KOPT-K1 (cell line): ENCODE measurements at regions not wholly inside any gene's neighbourhood (a gene's known extent, or its start where the extent isn't known, plus 50 kb on each side); places are given as distances from the start of the nearest gene placed in this dataset.
"Not testable (repeated sequence)": the region's sequence is repeated elsewhere in the genome, so short reads cannot be mapped to it uniquely, and the experiment has no call there.

Experiments
- H3K27ac ChIP-seq: fragments of 200-600 bp; sonication (generic); 2 replicates; pipeline ENCODE4 v1.5.1; 2016; ENCODE audit warnings: antibody characterized with exemption, mild to moderate bottlenecking, low read depth, low read length; ENCODE audit not compliant: poor library complexity, severe bottlenecking
- H3K36me3 ChIP-seq: fragments of 200-600 bp; sonication (generic); 2 replicates; pipeline ENCODE4 v1.5.1; 2017; ENCODE audit warnings: antibody characterized with exemption, mild to moderate bottlenecking, low read length, moderate library complexity; ENCODE audit not compliant: insufficient read depth
- H3K9me3 ChIP-seq: fragments of 200-600 bp; sonication (generic); 2 replicates; pipeline ENCODE4 v1.5.1; 2017; ENCODE audit warnings: antibody characterized with exemption, low read length, mild to moderate bottlenecking; ENCODE audit not compliant: insufficient read depth, poor library complexity, severe bottlenecking

DNA sequence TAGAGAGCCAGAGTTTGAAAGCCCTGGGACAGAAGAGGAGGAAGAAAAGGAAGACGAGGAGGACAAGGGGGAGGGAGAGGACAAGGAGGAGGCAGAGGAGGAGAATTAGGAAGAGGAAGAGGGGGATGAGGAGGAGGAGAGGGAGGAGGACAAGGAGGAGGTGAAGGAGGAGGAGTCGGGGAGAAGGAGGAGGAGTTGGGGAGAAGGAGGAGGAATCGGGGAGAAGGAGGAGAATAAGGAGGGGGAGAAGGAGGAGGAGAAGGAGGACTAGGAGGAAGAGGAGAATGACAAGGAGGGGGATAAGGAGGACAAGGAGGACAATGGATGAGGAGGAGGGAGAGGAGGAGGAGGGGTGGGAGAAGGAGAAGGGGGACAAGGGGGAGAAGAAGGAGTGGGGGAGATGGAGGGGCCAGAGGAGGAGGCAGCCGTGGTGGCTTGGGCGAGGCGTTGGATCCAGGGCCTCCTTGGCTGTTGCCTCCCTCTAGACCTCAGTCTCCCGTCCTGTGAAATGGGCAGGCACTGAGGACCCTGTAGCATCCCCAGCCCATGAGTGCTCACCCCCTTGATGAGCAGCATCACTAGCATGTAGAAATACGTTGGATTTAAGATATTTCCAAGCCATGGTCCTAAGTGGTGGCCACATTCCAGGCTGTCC is 179.6 kb downstream of the LMLN start:
- not testable (repeated sequence) for H3K27ac ChIP-seq, H3K9me3 ChIP-seq, H3K36me3 ChIP-seq

DNA sequence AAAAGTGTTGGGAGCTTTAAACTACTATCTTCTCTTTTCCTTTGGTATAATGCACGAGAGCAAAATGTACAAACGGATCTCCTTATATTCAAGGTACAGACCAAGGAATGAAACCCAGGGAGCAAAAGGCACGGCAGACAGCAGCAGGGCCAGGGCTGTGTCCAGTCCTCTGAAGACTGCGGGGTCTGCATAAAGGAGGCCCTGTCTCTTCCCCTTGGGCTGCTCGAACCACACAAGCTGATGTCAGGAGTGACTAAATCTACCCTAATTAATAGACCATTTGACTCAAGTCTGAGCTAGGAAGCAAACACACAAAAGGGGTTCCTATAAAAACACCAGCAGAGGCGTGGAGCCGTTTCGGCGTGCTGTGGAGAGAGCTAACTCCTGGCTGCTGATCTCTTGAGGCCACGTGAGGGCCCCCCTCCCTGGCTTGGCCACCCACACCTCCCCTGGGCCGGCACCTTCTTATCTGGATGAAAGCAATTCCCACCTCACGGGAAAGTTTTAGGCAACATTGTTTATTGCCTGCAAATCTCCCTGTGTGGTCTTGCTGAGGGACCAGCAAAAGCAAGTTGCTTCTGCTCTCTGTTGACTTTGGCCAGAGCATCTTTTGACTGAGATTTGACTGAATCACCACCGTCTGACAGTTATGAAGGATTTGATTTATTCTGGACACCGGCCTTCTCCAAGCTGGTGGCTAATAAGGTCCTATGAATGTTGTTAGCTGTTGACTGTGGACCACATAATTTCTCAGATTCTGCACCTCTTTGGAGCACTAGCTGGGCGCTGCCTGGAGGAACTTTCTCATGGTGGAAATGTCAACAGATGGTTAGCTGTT is 183.5 kb downstream of the LMLN start:
- H3K27ac ChIP-seq, H3K9me3 ChIP-seq, H3K36me3 ChIP-seq: not testable (repeated sequence)

DNA sequence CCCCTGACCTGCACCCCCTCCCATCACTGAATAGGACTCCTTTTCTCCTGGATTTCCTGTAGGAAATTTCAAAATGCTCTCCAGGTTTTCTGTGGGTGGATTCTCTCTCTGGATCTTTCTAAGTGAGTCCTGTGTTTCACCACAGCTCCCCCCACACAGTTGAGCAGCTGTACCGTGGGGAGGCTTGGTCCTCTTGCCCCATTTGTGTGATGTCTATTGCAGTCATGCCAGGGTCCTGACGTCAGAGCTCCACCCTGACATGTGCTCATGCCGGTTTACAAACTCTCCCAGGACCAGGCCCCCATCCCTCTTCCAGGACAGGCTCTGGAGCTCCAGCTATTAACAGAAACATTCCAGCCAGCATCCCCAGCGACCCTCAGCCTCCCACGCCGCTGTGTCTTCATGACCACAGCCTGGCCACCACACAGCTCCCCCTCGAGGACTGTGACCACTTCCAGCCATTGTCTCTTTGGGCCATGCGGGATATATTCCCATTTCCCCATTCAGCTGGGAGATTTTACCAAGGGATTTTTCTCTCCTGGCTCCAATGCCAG is 185.3 kb downstream of the LMLN start:
- H3K27ac ChIP-seq, H3K9me3 ChIP-seq, H3K36me3 ChIP-seq: not testable (repeated sequence)

DNA sequence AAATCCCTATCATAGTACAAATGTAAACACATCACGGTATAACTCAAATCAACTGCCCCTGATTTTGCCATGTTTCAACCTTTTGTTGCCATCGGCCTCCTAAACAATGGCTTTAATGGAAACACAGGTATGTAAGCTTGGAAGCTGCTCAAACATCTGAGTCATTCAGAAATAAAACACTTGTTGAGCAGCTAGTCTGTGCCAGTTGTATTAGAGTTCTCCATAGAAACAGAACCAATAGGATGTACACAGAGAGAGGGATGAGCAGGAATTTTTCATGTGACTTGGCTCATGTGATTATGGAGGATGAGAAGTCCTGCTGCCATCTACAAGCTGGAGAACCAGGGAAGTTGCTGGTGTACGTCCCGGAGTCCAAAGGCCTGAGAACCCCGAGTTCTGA is 186.1 kb downstream of the LMLN start:
- H3K27ac ChIP-seq, H3K36me3 ChIP-seq, H3K9me3 ChIP-seq: not testable (repeated sequence)

DNA sequence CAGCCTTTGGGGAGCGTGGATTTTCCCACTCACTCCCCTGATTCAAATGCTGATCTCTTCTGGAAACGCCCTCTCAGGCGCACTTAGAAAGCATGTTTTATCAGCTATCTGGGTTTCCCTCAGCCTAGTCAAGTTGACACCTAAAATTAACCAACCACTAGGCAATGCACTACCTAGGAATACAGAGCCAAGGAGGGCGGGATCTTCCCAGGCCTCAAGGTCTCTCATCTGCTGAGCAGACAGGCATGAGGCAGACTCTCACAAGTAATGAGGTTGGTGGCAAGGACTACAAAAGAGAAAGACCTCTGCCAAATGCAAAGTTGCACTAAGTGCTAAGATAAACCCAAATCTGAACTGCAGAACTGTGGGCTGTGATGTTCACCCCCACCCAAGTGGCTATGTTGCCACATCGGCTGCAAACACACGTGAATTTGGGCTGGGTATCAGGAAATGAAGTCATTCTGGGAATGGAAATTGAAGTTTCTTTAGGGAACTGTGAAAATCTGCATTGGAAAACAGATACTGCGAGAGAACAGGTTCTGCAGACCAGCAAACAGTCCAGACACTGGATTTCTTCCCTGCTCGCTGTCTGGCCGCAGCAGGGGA is 186.6 kb downstream of the LMLN start:
- not testable (repeated sequence) for H3K9me3 ChIP-seq, H3K36me3 ChIP-seq, H3K27ac ChIP-seq

DNA sequence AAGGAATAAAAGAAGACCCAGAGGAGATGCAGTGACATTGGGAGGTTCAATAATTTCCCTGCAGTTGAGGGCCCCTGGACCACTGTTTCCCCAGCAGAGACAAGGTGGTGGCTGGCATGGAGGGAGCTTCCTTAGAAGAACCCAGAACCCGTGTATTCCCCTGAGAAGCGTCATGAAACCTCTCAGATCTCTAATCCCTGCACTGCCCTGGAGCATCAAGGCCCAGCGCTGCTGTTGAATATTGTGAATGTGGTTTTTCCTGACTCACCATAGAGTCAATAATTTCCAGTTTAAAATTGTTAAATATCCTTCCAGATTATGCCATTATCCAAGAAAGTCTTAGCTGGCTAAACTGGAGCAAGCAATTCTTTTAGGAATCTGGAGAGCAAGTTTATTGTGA is 187.2 kb downstream of the LMLN start:
- H3K36me3 ChIP-seq, H3K27ac ChIP-seq, H3K9me3 ChIP-seq: not testable (repeated sequence)

DNA sequence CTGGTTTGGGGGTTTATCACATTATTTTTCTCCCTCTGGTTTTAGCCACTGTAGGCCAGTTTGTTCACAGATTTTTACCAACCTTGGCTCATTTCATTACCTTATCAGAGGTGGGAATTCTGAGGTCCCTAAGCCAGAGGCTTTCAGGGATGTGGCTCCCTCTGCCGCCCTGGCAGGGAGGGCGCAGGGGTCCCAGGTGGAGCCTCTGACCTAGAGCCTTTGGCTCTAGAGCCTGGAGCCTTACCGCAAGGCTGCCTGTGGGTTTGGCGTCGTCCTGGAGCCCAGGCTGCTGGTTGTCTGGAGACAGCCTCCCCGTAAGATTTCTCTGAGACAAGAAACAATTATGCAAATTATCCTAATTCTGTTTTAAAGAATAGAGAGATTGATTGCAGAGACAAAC is 188.0 kb downstream of the LMLN start:
- not testable (repeated sequence) for H3K9me3 ChIP-seq, H3K27ac ChIP-seq, H3K36me3 ChIP-seq

DNA sequence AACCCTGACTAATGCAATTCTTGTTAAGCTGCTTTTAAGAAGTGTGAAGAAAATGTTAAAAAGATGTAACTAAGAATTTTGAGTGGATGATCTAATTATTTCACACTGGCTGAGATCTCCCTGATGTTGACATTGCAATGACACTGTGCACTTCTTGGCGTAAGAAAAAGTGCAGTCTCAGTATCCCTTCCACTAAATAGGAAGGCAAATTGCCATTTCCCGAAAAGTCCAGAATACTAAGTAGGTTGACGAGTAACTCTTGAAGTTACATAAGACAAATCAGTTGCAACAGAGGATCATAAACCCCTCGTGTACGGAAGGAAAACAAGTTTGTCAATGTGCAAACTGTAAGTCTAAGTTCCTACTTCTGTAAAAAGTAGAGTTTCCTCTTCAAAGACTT is 189.9 kb downstream of the LMLN start:
- not testable (repeated sequence) for H3K27ac ChIP-seq

DNA sequence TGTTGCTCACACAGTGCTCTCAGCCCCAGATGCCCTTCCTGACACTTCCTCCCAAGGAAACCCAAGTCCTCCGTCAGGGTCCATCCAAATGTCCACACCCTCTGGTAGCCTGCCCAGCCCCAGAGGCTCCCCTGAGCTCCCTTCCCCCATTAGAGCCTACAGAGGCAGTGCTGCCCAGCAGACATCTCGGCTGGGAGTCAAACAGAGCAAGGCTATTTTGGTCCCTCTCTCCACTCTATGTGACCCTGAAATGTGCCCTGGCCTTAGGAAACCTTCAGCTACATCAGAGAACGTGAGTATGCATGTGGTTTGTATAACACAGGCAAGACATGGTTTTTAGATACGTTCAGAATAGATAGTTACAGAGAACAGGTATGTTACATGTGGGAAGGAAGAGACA is 191.8 kb downstream of the LMLN start:
- not testable (repeated sequence) for H3K27ac ChIP-seq, H3K36me3 ChIP-seq, H3K9me3 ChIP-seq

More for the DNA sequence above, 189.9 kb downstream of the LMLN start:
- not testable (repeated sequence) for H3K36me3 ChIP-seq, H3K9me3 ChIP-seq

DNA sequence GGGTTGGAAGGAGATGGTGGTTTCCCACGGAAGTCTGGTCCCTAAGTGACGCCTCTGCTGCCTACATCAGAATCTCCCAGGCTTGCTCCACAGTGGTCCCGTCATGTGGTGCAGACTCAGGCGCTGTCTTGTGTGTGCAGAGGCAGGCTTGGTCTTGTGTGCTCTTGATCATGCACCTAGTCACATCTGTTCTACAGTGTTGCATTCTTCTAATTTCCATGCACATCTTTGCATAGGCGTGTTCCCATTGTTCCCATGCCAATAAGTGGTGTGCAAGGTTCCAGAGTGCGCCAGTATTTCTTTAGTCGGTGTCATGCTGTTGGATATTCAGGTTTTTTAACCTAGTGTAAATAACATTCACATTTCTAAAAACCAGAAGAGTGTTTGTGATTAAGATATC is 195.8 kb downstream of the LMLN start:
- not testable (repeated sequence) for H3K9me3 ChIP-seq, H3K36me3 ChIP-seq, H3K27ac ChIP-seq

DNA sequence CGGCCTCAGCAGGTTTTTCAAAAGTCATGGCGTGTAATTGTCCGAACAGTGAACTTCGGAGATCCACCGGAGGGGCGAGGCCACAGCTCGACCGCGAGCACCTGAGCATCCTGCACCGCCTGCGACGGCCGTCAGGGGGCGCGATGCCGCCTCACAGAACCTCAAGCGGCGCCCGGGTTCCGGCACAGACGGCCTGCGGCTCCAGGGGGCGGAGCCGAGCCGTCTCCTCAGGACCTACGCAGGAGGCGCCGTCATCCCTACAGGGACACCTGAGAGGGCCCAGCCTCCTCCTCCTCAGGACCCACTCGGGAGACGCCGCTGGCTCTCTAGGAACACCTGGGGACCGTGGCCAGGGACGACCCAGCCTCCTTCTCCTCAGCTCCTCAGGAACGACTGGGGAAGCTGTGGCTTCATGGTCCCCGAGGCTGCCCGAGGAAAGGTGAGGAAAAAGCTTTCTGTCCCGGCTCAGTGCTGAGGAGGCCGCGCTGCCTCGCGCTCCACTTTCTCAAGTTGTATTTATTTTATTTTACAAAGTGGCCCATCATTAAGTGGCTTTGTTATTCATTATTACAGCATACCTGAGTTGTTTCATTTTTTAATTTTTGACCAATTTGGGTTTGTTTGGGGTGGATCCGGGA is 197.3 kb downstream of the LMLN start:
- H3K36me3 ChIP-seq, H3K27ac ChIP-seq, H3K9me3 ChIP-seq: not testable (repeated sequence)

DNA sequence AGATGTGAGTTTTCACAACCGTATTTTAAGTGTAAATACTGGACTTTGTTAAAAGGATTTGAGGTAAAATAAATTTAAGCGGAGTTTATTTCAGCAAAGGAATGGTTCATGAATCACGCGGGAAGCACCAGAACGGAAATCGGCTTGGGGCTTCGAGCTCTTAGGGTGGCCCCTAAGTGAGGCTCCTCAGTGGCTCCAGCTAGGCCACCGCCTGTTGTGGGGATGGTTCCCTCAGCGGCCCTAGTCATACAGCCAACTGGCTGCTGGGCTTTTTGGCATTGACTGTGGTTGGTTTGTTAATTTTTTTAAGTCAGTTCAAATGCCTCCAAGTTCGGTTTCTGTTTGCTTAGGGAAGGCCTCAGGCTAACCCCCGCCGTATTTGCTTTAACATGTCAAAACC is 198.0 kb downstream of the LMLN start:
- not testable (repeated sequence) for H3K36me3 ChIP-seq, H3K27ac ChIP-seq, H3K9me3 ChIP-seq

DNA sequence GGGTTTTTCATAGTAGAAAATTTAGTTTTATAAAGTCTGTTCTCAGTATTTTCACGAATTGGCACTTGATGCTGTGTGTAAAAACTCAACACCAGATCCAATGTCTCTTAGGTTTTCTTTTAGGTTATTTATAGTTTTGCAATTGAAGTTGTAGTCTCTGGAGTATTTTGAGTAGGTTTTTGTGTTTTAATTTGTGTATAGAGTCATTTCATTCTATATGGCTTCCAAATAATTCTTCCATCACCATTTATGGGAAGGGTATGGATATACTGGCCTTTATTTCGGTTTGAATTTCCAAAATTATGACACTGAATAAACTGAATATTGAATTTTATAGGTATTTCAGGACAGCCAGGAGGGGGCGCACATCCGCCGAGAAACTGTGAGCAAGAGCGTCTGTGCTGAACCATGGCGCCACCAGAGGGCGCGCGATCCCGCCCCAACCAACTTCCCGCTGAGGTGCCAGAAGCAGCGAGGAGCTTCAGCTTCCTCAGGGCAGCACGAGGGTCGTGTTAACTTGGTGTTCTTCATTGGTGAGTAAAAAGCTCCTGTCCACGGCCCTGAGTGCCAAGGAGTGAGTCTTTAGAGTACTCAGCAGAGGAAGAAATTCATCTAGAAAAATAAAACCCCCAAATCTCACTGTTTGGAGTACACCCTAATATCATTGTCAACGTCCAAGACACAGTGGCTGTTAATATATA is 207.5 kb downstream of the LMLN start:
- H3K27ac ChIP-seq, H3K36me3 ChIP-seq, H3K9me3 ChIP-seq: not testable (repeated sequence)

DNA sequence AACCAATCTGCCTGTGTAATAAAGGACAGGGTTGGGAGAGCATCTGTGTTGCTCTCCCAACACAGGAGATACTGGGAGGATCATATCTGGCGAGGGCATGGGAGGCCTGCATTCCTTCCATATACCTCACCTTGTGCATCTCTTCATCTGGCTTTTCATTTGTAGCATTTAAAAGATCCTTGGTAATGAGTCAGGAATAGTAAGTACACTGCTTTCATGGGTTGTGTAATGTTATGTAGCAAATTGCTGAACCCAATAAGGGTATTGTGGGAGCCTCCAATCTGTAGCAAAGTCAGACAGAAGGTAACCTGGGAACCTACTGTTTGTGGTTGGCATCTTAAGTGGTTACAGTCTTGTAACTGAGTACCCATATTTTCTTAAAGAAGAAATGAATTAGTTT is 210.8 kb downstream of the LMLN start:
- H3K27ac ChIP-seq, H3K36me3 ChIP-seq: not testable (repeated sequence)
- peaks cover 15% of the 10 kb centered on the region for H3K9me3 ChIP-seq

DNA sequence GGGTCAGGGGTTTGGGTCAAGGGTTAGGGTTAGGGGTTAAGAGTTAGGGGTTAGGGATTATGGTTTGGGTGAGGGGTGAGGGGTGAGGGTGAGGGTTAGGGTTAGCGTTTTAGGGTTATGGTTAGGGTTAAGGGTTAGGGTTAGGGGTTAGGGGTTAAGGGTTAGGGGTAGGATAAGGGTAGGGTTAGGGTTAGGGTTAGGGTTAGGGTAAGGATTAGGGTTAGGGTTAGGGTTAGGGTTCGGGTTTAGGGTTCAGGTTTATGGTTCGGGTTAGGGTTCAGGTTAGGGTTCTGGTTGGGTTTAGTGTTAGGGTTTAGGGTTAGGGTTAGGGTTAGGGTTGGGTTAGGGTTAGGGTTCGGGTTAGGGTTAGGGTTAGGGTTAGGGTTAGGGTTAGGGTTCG is 213.1 kb downstream of the LMLN start:
- not testable (repeated sequence) for H3K27ac ChIP-seq, H3K36me3 ChIP-seq
- peaks cover 15% of the 10 kb centered on the region for H3K9me3 ChIP-seq
